Small intestine (tissue), 7 donors: ENCODE measurements at regions not wholly inside any gene's neighbourhood (a gene's known extent, or its start where the extent isn't known, plus 50 kb on each side); places are given as distances from the start of the nearest gene placed in this dataset.

ENCODE experiments used
- DNase-seq, 2 donors: peaks; one replicate each; pipeline versions ENCODE4 v3.0.0 to v3.0.0-alpha.2; 2013
- FAIRE-seq: peaks from 2 replicates; lab custom pipeline; 2012; peaks lifted over from hg19 to GRCh38; lab: Jason Lieb, UNC
- H3K27ac ChIP-seq, 3 donors: one replicate each; pipeline ENCODE4 v1.5.1; 2013; ENCODE audit warnings: low read length in 2 of 3, mild to moderate bottlenecking in 2 of 3, control low read depth in 1 of 3, inconsistent platforms in 1 of 3, low read depth in 1 of 3, moderate library complexity in 1 of 3
- H3K27me3 ChIP-seq, 3 donors: one replicate each; pipeline ENCODE4 v1.6.1; 2013; ENCODE audit warnings: low read length in 3 of 3, inconsistent platforms in 1 of 3; ENCODE audit not compliant: control insufficient read depth in 3 of 3, insufficient read depth in 3 of 3
- H3K36me3 ChIP-seq, 3 donors: one replicate each; pipeline ENCODE4 v1.6.1; 2013; ENCODE audit warnings: low read length in 3 of 3, inconsistent platforms in 1 of 3, low read depth in 1 of 3, mild to moderate bottlenecking in 1 of 3, moderate library complexity in 1 of 3; ENCODE audit not compliant: control insufficient read depth in 3 of 3, insufficient read depth in 2 of 3
- H3K4me1 ChIP-seq, 3 donors: one replicate each; pipeline ENCODE4 v1.6.1; 2013; ENCODE audit warnings: low read length in 2 of 3, inconsistent platforms in 1 of 3, low read depth in 1 of 3, mild to moderate bottlenecking in 1 of 3, moderate library complexity in 1 of 3; ENCODE audit not compliant: control insufficient read depth in 3 of 3, insufficient read depth in 2 of 3
- H3K4me3 ChIP-seq, 3 donors: one replicate each; pipeline ENCODE4 v1.5.1; 2013; ENCODE audit warnings: low read length in 3 of 3, control low read depth in 1 of 3, inconsistent platforms in 1 of 3, low read depth in 1 of 3, mild to moderate bottlenecking in 1 of 3, moderate library complexity in 1 of 3
- H3K9me3 ChIP-seq, 2 donors: one replicate each; pipeline ENCODE4 v1.6.1; 2013; ENCODE audit warnings: low read depth in 1 of 2, low read length in 1 of 2; ENCODE audit not compliant: control insufficient read depth in 2 of 2, insufficient read depth in 1 of 2
- WGBS, 3 donors: extraction: QIAGEN DNeasy Blood & Tissue Kit; methylation state at CpG; one replicate each; pipeline ENCODE4 v1.1.7; 2013; 5-methylcytosine and 5-hydroxymethylcytosine counted together
- donor health status: healthy with polysubstance abuse.
- donor health status: control.
- donor health status: control.
- donor health status: Bipolar disorder and iron deficiency.
- donor health status: healthy.

DNA sequence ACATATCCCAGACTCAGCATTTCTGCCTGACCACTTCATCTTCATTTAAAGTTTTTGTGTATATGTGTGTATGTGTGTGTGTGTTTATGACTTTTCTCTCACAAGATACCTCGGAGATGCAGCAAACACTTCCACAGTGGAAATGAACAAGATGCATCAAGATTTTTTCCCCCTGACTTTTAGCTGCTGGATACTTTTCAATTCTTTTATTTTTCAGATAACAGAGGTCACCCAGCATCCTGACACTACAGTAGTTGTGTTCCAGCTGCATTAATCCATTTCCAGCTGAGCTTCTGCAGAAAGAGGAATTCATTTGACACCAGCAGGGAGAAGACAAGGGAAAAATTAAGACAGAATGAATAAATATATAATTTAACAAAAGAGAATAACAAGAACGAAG is 130.2 kb upstream of the PSMD7 start:
- no peaks in the 10 kb centered on the region for H3K9me3 ChIP-seq
- 55 to 68% (median 55%) methylated on average over 2 of the region's 2 CpGs for WGBS, 3 donors
- no peak overlapping the region for H3K27ac ChIP-seq
- no peak for DNase-seq
- no peak overlapping the region for H3K4me3 ChIP-seq
- H3K4me1 ChIP-seq: no peaks in the 10 kb centered on the region
- no peaks in the 10 kb centered on the region for H3K36me3 ChIP-seq
- no peaks in the 10 kb centered on the region for H3K27me3 ChIP-seq
- no peak for FAIRE-seq

DNA sequence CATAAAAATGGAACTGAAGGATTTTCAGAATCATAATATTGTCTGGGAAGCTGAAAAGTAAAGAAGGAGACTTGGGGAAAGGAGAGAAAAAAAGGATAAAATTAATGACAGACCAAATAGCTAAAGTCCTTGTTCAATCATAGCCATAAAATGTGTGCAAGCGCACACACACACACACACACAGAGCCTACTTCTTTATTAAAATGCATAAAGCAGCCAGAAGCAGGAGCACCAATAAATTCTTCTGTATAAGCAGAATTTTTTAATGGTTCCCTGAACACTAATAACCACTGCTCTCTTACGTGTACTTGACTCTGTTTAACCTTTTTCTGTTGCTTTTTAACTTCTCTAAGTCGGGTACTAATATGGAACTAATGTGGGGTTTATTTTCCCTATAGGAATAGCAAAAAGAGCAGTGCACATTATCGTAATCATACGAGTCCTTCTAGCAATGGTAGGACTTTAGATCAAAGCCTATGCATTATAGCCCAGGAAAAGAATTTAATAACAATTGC is 131.0 kb upstream of the PSMD7 start:
- Histone ChIP-seq H3K36me3 (no peaks in the 10 kb centered on the region), H3K27me3 (no peaks in the 10 kb centered on the region), H3K4me1 (no peaks in the 10 kb centered on the region), H3K4me3 (no peak overlapping the region), H3K27ac (no peak overlapping the region), H3K9me3 (no peaks in the 10 kb centered on the region)
- FAIRE-seq (no peak), DNase-seq (no peak)
- 69 to 83% (median 69%) methylated on average over 5 of the region's 5 CpGs for WGBS, 3 donors

DNA sequence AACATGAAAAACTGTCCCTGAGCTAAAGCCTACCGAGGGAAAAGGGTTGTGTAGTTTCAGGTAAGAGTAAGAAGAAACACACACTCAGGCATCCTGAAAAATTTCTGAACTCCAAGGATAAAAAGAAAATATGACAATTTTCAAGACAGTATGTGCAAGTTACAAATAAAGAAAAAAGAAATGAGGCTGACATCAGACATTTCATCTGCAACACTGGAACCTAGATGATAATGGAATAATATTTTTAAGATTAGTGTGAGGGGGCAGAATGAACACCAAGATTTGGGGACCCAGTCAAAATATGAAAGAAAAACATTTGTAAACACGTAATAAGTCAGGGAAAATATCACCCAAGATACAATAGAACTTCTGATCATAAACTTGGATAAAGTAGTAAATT is 135.9 kb upstream of the PSMD7 start:
- Histone ChIP-seq H3K27me3 (no peaks in the 10 kb centered on the region), H3K27ac (no peak overlapping the region), H3K9me3 (no peaks in the 10 kb centered on the region), H3K4me1 (no peaks in the 10 kb centered on the region), H3K4me3 (no peak overlapping the region), H3K36me3 (no peaks in the 10 kb centered on the region)
- FAIRE-seq: no peak
- WGBS, 3 donors: 78 to 81% (median 79%) methylated on average over 2 of the region's 2 CpGs
- DNase-seq: no peak

DNA sequence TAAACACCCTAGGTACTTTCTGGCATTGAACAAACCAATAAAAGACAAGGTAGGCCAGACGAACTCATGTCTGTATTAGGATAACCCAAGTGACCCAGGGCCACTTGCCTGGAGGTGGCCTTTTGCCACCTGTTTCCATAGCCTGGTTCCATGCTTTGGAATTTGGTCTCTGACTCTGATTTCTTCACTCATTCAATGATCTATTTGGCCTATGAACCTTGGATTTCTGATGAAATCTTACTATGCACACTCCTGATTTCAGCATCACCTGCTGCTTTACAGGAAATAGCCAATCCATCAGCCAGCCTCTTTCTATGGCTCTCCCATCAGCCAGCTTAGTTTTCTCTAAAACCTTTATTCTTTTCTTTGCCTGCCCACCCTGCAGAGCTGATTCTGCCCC is 142.8 kb upstream of the PSMD7 start:
- 4 to 42% (median 11%) methylated on average over 1 of the region's 1 CpG for WGBS, 3 donors
- Histone ChIP-seq H3K4me1 (no peaks in the 10 kb centered on the region), H3K36me3 (no peaks in the 10 kb centered on the region), H3K27ac (no peak overlapping the region), H3K4me3 (no peak overlapping the region), H3K9me3 (peaks cover 0 to 2% of the 10 kb centered on the region in 2 donors), H3K27me3 (no peaks in the 10 kb centered on the region)
- no peak for DNase-seq
- no peak for FAIRE-seq

DNA sequence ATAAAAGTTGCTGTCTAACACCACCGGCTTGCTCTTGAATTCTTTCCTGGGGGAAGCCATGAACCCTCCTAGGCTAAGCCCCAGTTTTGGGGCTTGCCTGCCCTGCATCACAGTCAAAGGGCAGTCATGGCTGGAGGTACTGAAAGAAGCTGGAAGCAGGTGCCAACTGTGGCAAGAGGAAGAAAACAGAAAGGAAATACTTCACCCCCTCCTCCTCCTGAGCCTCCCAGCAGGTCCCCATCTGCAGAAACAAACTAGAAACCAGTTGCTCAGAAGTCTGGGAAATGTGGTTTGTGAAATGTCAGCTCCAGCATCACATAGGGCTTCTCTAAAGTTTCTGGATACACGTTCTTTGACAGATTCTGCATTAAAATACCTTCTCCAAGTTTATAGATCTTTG is 150.0 kb upstream of the PSMD7 start:
- no peaks in the 10 kb centered on the region for H3K4me1 ChIP-seq
- DNase-seq (no peak), FAIRE-seq (no peak)
- no peaks in the 10 kb centered on the region for H3K36me3 ChIP-seq
- H3K27ac ChIP-seq: no peak overlapping the region
- H3K9me3 ChIP-seq: peaks cover 0 to 2% of the 10 kb centered on the region in 2 donors
- no peak overlapping the region for H3K4me3 ChIP-seq
- WGBS, 3 donors: 77 to 83% (median 78%) methylated on average over 2 of the region's 2 CpGs
- no peaks in the 10 kb centered on the region for H3K27me3 ChIP-seq

DNA sequence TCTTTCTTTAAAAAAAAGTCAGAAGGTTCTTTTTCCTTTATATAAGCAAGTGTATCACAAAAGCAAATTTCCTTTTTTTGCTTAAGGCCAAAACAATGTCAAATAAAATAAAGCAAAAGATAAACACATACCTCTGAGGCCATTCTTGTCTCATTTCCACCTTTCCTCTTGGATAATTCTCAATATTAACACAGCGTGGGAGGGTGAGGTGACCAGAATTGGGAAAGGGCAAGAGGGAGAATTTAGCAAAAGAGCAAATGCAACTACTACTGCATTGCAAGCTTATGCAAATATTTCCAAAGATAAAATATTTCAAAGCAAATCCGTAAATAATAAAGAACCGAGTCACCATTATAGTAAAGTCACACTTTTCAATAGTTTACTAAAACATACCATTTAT is 153.4 kb upstream of the PSMD7 start:
- Histone ChIP-seq H3K9me3 (peaks cover 0 to 12% of the 10 kb centered on the region in 2 donors), H3K27me3 (no peaks in the 10 kb centered on the region), H3K27ac (no peak overlapping the region), H3K4me3 (no peak overlapping the region), H3K4me1 (no peaks in the 10 kb centered on the region), H3K36me3 (no peaks in the 10 kb centered on the region)
- DNase-seq (no peak), FAIRE-seq (no peak)
- WGBS, 3 donors: 59 to 73% (median 71%) methylated on average over 3 of the region's 3 CpGs

DNA sequence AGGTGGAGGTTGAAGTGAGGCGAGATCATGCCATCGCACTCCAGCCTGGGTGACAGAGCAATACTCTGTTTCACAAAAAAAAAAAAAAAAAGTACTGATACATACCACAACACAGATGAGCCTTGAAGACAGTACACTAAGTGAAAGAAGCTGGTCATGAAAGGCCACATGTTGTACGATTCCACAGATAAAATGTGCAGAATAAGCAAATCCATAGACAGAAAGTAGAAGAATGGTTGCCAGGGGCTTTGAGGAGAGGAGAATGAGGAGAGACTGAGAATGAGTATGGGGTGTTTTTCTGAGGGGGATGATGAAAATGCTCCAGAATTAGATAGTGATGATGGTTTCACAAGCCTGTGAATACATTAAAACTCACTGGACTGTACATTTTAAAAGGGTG is 155.6 kb upstream of the PSMD7 start:
- H3K36me3 ChIP-seq: no peaks in the 10 kb centered on the region
- FAIRE-seq: no peak

DNA sequence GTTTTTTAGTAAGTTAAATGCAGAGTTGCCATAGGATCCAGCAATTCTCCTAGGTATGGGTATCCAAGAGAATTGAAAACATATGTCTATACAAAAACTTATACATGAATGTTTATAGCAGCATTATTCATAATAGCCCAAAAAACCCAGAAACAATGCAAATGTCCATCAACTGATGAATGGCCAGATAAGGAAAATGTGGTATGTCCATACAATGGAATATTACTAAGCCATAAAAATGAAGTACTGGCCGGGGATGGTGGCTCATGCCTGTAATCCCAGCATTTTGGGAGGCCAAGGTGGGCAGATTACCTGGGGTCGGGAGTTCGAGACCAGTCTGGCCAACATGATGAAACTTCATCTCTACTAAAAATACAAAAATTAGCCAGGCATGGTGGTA is 156.1 kb upstream of the PSMD7 start:
- FAIRE-seq (no peak), DNase-seq (no peak)
- no peak overlapping the region for H3K4me3 ChIP-seq
- H3K4me1 ChIP-seq: no peaks in the 10 kb centered on the region
- no peaks in the 10 kb centered on the region for H3K27me3 ChIP-seq
- WGBS, 3 donors: 86 to 92% (median 91%) methylated on average over 3 of the region's 3 CpGs
- H3K9me3 ChIP-seq: peaks cover 0 to 12% of the 10 kb centered on the region in 2 donors
- H3K36me3 ChIP-seq: no peaks in the 10 kb centered on the region
- no peak overlapping the region for H3K27ac ChIP-seq

More for the DNA sequence above, 155.6 kb upstream of the PSMD7 start:
- Histone ChIP-seq H3K9me3 (peaks cover 0 to 12% of the 10 kb centered on the region in 2 donors), H3K4me1 (no peaks in the 10 kb centered on the region), H3K27me3 (no peaks in the 10 kb centered on the region), H3K27ac (no peak overlapping the region), H3K4me3 (no peak overlapping the region)
- DNase-seq: no peak
- WGBS, 3 donors: 75 to 85% (median 81%) methylated on average over 3 of the region's 3 CpGs

DNA sequence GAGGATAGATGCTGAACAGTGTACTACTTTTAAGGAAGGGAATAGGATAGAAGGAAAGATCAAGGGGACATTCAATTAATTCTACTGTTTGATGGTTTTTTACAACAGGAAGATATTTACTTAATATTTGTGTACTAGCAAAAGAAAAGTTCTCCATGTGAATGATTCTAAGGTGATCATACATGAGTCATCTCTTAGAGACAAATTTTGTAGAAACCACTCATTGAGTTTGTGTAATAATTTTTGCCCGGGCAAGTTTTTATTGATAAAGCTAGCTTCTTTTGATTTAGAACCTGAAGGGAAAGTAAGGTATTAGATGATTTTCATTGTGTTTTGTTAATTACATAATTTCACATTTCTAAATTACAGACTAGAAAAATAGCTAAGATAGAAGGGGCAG is 172.8 kb upstream of the PSMD7 start:
- WGBS, 3 donors: 85 to 92% (median 92%) methylated on average over 1 of the region's 1 CpG

More for the DNA sequence above, 172.8 kb upstream of the PSMD7 start:
- DNase-seq (no peak), FAIRE-seq (no peak)
- H3K27ac ChIP-seq: no peak overlapping the region
- H3K9me3 ChIP-seq: no peaks in the 10 kb centered on the region
- no peaks in the 10 kb centered on the region for H3K4me1 ChIP-seq
- no peak overlapping the region for H3K4me3 ChIP-seq
- H3K36me3 ChIP-seq: no peaks in the 10 kb centered on the region
- H3K27me3 ChIP-seq: no peaks in the 10 kb centered on the region
